NT2/D1 (cell line): ENCODE measurements at regions not wholly inside any gene's neighbourhood (a gene's known extent, or its start where the extent isn't known, plus 50 kb on each side); places are given as distances from the start of the nearest gene placed in this dataset.

Source experiments
- SUZ12 ChIP-seq: IDR thresholded peaks from 2 replicates; pipeline ENCODE4 v1.6.1; 2011; ENCODE audit not compliant: insufficient read length, insufficient read depth; ENCODE audit errors: extremely low read depth
- YY1 ChIP-seq: IDR thresholded peaks from 2 replicates; pipeline ENCODE4 v1.6.1; 2011; ENCODE audit not compliant: insufficient read length, insufficient read depth
- ZNF274 ChIP-seq: IDR thresholded peaks from 2 replicates; pipeline ENCODE4 v1.6.1; 2011; ENCODE audit warnings: mild to moderate bottlenecking, low read depth, low read length

- TF ChIP-seq YY1 (no peak), SUZ12 (no peak), ZNF274 (no peak)
These were observed 147.3 kb downstream of the YTHDC2 start for GRCh38 chr5:113660706-113661250.
